NCI-H510A (cell line): ENCODE measurements at regions not wholly inside any gene's neighbourhood (a gene's known extent, or its start where the extent isn't known, plus 50 kb on each side); places are given as distances from the start of the nearest gene placed in this dataset.
A peak's percentile ranks its signal among the peaks of the same experiment; 100 is the strongest.
"Not testable (repeated sequence)": the region's sequence is repeated elsewhere in the genome, so short reads cannot be mapped to it uniquely, and the experiment has no call there.

Experiments
- DNase-seq: peaks from one replicate; lab custom pipeline; 2025; lab: John Stamatoyannopoulos, UW

- DNase-seq: no peak
Observed at GRCh38 chr14:43540948-43541347, 966.1 kb downstream of the FSCB start.

DNA sequence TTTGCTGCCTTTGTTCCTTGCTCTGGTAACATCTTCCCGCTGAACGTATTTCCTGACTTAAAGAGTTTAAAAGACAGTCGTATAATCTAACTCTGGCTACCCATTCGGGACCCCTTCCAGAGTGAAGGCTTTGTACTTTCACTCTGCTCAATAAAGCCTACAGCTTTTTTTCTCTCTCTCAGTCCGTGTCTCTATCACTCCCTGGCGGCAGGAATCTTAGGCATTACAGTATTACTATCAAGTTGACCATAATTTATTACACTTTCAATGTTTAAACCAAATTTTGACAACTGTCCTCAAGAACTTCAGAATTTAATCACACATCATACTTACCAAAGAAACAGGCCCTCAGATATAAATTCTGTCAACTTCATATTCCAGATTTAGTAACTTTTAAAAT, 967.9 kb downstream of the FSCB start:
- DNase-seq: no peak

GRCh38 chr14:43535231-43535838, 971.7 kb downstream of the FSCB start:
- DNase-seq: no peak

GRCh38 chr14:43532825-43533416, 974.2 kb downstream of the FSCB start:
- no peak for DNase-seq

GRCh38 chr14:43528321-43528720, 978.8 kb downstream of the FSCB start:
- no peak for DNase-seq

- DNase-seq: no peak
Observed at GRCh38 chr14:43525658-43526057, 981.4 kb downstream of the FSCB start.

- no peak for DNase-seq
Observed at GRCh38 chr14:43522901-43523300, 984.2 kb downstream of the FSCB start.

DNA sequence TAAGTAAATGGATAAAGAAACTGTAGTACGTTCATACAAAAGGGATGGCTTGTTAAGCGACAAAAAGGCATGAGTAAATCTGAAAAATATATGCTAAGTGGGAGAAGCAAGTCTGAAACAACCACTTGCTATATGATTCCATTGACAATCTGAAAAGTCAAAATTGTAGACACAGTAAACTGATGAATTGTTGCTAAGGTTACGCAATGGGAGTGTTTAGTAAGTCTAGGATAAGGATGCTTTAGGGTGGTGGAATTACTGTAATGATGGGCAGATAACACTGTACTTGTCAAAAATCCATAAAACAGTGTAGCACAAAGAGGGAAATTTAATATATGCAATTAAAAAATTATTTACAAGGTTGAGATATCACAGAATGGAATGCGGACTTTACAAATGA, 984.9 kb downstream of the FSCB start:
- no peak for DNase-seq

DNA sequence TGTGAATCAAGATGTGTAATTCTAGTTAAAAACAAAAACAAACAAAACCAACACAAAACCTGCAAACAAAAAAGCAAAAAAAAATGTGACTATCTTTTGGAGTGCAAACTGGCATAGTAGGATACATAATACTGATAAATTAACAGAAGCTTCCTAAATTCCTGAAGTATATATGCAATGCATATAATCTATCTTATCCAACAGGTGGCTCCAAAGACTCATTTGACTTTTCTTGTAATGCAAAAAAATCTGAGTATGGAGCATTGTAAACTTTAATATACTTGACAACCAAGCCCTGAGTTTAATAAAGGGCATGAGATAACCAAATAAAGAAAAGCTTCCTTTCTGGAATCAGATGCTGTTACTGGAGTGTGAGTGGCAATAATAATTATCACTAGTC, 1003.6 kb downstream of the FSCB start:
- DNase-seq: no peak

DNA sequence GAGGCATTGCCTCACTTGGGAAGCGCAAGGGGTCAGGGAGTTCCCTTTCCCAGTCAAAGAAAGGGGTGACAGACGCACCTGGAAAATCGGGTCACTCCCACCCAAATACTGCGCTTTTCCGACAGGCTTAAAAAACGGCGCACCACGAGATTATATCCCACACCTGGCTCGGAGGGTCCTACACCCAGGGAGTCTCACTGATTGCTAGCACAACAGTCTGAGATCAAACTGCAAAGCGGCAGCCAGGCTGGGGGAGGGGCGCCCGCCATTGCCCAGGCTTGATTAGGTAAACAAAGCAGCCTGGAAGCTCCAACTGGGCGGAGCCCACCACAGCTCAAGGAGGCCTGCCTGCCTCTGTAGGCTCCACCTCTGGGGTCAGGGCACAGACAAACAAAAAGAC, 1014.7 kb downstream of the FSCB start:
- not testable (repeated sequence) for DNase-seq

DNA sequence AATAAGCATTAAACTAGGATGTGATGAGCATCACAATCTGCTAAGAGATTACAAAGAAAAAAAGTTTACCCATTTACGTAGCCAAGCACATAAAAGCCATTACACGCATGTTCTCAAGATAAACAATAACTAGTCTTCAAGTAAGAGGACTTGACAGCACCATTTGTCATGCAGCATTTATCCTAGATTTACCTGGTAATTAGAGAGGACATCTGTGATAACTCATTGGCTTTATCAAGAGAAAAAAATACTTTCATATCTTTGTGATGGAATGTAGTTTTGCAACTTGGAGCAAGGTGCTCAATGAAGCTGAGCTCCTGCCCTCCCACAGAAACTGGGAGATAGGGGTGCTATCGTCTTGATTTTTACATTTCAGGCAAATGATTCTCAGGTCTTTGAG, 1023.7 kb downstream of the FSCB start:
- DNase-seq: no peak

DNA sequence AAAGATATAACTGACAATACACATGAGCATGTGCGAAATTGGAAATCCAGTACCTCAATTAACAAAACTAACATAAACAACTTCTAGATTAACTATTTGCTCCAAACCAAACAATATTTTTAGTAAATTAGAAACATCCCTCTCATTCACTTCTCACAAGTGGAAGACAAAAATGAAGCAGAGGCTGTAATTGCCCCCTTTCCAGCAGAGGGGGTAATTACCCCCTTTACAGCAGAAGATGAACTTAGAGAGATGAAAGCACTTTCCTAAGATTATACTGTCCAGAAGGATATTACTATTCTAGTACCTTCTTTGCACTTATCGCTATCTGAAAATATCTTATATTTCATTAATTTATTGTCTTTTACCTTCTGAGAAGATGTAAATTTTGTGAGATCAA, 1025.2 kb downstream of the FSCB start:
- DNase-seq: no peak

DNA sequence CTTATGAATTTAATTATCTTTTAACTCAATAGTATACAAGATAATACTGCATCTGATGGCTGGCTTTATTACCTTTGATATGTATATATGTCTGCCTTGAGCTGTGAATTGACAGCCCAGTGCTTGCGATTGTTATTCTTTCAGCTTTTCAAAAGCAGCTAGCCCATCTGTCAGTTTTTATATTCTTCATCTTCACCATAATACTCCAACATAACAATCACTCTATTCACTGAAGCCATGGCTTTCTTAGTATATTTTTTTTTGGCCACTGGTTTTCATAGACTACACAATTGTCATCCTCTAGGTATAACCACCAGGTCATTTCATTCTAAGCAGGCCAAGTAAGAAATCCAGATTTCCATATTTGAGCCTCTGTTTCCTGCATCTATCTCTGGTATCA, 1026.1 kb downstream of the FSCB start:
- DNase-seq: no peak

DNA sequence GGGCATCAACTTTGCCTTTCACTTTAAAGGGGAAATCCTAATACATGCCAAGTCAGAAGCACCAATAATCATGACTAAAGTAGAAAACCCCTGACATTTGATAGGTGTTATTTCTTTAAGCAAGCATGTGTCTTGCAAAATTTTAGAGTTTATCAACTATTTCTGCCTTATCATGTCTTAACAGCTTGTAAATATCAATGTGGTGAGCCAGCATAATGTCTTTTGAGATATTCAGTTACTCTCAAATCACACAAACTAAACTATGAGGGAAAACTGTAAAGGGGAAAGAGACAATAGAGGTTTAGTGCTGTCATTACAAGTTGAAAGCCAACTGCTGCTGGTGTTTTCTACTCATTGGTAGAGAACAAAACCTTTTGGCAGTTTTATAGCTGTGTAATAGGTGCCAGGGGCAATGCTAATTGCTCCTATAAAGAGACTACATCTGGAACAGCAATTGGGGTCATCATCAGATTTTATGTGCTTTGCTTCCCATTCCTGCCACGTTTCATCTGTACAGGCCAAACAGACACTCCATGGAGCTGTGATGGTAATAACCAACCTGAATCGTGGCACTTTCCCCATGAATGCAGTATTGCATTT, 1027.4 kb downstream of the FSCB start:
- DNase-seq: no peak

GRCh38 chr14:43476822-43477221, 1030.3 kb downstream of the FSCB start:
- DNase-seq: no peak

- DNase-seq: no peak
Observed at GRCh38 chr14:43475757-43476156, 1031.3 kb downstream of the FSCB start.

GRCh38 chr14:43471595-43471994, 1035.5 kb downstream of the FSCB start:
- no peak for DNase-seq

GRCh38 chr14:43464968-43465367, 1042.1 kb downstream of the FSCB start:
- DNase-seq: no peak

DNA sequence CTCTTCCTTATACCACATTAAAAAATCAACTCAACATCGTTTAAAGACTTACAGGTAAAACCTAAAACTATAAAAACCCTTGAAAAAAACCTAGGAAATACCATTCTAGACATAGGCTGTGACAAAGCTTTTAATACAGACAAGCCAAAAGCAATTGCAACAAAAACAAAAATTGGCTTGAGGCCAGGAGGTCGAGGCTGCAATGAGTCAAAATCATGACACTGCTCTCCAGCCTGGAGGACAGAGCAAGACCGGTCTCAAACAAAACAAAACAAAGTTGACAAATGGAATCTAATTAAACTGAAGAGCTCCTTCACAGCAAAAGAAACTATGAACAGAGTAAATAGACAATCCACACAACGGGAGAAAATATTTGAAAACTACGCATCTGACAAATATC, 1057.8 kb downstream of the FSCB start:
- DNase-seq: peak; percentile 44

GRCh38 chr14:43438056-43438455, 1069.0 kb downstream of the FSCB start:
- no peak for DNase-seq

GRCh38 chr14:43418324-43418723, 1088.8 kb downstream of the FSCB start:
- no peak for DNase-seq

DNA sequence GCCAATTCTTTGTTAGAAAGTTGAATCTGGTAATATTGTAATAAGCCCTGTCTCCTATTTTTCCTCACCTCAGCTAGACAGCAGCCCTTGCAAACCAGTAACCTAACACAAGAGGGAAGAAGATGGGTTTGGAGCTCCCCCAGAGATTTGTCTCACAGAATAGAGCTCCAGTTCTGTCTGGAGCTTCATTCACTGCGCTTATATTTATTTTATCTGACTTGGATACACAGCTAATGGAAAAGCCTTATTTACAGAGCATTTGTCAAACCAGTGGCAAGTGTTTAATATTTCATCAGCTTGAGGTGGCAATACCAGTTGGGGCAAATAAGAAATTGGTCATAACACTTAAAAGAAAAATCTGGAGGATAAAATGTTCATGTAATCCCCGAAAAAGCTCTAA, 1094.0 kb downstream of the FSCB start:
- DNase-seq: no peak

GRCh38 chr14:43411841-43412240, 1095.2 kb downstream of the FSCB start:
- no peak for DNase-seq

DNA sequence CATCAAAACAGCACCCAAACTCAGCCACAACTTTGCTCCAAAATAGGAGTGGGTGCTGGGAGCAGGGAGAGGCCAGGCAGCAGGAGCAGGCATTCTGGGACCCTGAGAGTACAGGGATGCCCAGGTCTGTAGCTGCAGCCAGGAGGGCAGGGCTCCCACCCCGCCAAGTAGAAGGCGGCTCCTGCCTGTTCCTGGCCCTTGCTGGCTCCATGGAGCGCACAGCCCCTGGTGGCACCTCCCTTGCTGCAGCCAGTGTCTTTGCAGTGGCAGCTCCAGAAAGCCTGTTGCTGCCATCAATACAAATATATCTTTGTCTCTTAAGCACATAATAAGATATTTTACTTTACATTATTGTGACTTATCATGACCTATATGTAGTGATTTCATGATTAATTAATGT, 1096.5 kb downstream of the FSCB start:
- no peak for DNase-seq
